ENCODE measurements at regions not wholly inside any gene's neighbourhood (a gene's known extent, or its start where the extent isn't known, plus 50 kb on each side); places are given as distances from the start of the nearest gene placed in this dataset.

GRCh38 chr5:87650284-87650683, 237.6 kb upstream of the CCNH start:
- DNase-seq (ENCODE audit: low spot score) (no peak), ATAC-seq (ENCODE audit: low FRiP score) (no peak)
- TF ChIP-seq CTCF (IDR thresholded peaks at IDR 0.05), result no peak

- no peak for ATAC-seq (ENCODE audit: low FRiP score)
- TF ChIP-seq CTCF (IDR thresholded peaks at IDR 0.05), result no peak
These were observed 236.7 kb upstream of the CCNH start for GRCh38 chr5:87649455-87649854.

GRCh38 chr5:87645224-87645623, 232.5 kb upstream of the CCNH start:
- DNase-seq (ENCODE audit: low spot score), result no peak
- TF ChIP-seq CTCF (IDR thresholded peaks at IDR 0.05), result no peak
- ATAC-seq (ENCODE audit: low FRiP score), result no peak

More at GRCh38 chr5:87649455-87649854, 236.7 kb upstream of the CCNH start:
- DNase-seq (ENCODE audit: low spot score), result no peak

- ATAC-seq (ENCODE audit: low FRiP score) (no peak), DNase-seq (ENCODE audit: low spot score) (no peak)
- no peak for TF ChIP-seq CTCF (IDR thresholded peaks at IDR 0.05)
These were observed 228.2 kb upstream of the CCNH start for GRCh38 chr5:87640902-87641301.

- TF ChIP-seq CTCF (IDR thresholded peaks at IDR 0.05), result no peak
- no peak for DNase-seq (ENCODE audit: low spot score)
- no peak for ATAC-seq (ENCODE audit: low FRiP score)
These were observed 214.6 kb upstream of the CCNH start for GRCh38 chr5:87627363-87627762.

GRCh38 chr5:87608385-87608784, 195.7 kb upstream of the CCNH start:
- no peak for DNase-seq (ENCODE audit: low spot score)
- no peak for TF ChIP-seq CTCF (IDR thresholded peaks at IDR 0.05)
- ATAC-seq (ENCODE audit: low FRiP score), result no peak

- DNase-seq (ENCODE audit: low spot score), result no peak
- ATAC-seq (ENCODE audit: low FRiP score), result no peak
- TF ChIP-seq CTCF (IDR thresholded peaks at IDR 0.05), result no peak
These were observed 192.9 kb upstream of the CCNH start for GRCh38 chr5:87605663-87606062.
